GM19395 (cell line): ENCODE measurements at regions not wholly inside any gene's neighbourhood (a gene's known extent, or its start where the extent isn't known, plus 50 kb on each side); places are given as distances from the start of the nearest gene placed in this dataset.

Source experiments
- ATAC-seq: cut with Tn5 transposase; IDR thresholded peaks from one replicate; pipeline ENCODE4 v1.9.1; 2021; ENCODE audit warnings: mild to moderate bottlenecking, moderate library complexity; ENCODE audit not compliant: unreplicated experiment

GRCh38 chr5:23253621-23254198 lies 253.7 kb upstream of the PRDM9 start:
- ATAC-seq: no peak

- ATAC-seq: no peak
These were observed 264.5 kb upstream of the PRDM9 start for GRCh38 chr5:23242891-23243290.

GRCh38 chr5:23235246-23235645 lies 272.2 kb upstream of the PRDM9 start:
- no peak for ATAC-seq

GRCh38 chr5:23234197-23234596 lies 273.2 kb upstream of the PRDM9 start:
- no peak for ATAC-seq

GRCh38 chr5:23223846-23224245 lies 283.6 kb upstream of the PRDM9 start:
- no peak for ATAC-seq

GRCh38 chr5:23221831-23222230 lies 285.6 kb upstream of the PRDM9 start:
- no peak for ATAC-seq

GRCh38 chr5:23217159-23217558 lies 290.2 kb upstream of the PRDM9 start:
- no peak for ATAC-seq

- no peak for ATAC-seq
These were observed 291.1 kb upstream of the PRDM9 start for GRCh38 chr5:23216345-23216744.

- ATAC-seq: peak; percentile 89
These were observed 298.4 kb upstream of the PRDM9 start for GRCh38 chr5:23208959-23209431.

GRCh38 chr5:23204111-23204510 lies 303.3 kb upstream of the PRDM9 start:
- no peak for ATAC-seq

- ATAC-seq: no peak
These were observed 316.7 kb upstream of the CDH12 start for GRCh38 chr5:23169660-23170416.

GRCh38 chr5:23164971-23165370 lies 311.8 kb upstream of the CDH12 start:
- no peak for ATAC-seq

- ATAC-seq: no peak
These were observed 305.0 kb upstream of the CDH12 start for GRCh38 chr5:23158179-23158578.

GRCh38 chr5:23157716-23158115 lies 304.6 kb upstream of the CDH12 start:
- no peak for ATAC-seq

- ATAC-seq: no peak
These were observed 304.0 kb upstream of the CDH12 start for GRCh38 chr5:23157169-23157568.

GRCh38 chr5:23147625-23148024 lies 294.5 kb upstream of the CDH12 start:
- ATAC-seq: no peak

GRCh38 chr5:23146183-23146582 lies 293.0 kb upstream of the CDH12 start:
- no peak for ATAC-seq

GRCh38 chr5:23139338-23140171 lies 286.4 kb upstream of the CDH12 start:
- no peak for ATAC-seq

- ATAC-seq: no peak
These were observed 283.8 kb upstream of the CDH12 start for GRCh38 chr5:23136958-23137357.

- ATAC-seq: no peak
These were observed 279.1 kb upstream of the CDH12 start for GRCh38 chr5:23132231-23132630.

- ATAC-seq: no peak
These were observed 259.1 kb upstream of the CDH12 start for GRCh38 chr5:23112237-23112636.

- no peak for ATAC-seq
These were observed 251.9 kb upstream of the CDH12 start for GRCh38 chr5:23105021-23105420.
